ENCODE measurements at regions not wholly inside any gene's neighbourhood (a gene's known extent, or its start where the extent isn't known, plus 50 kb on each side); places are given as distances from the start of the nearest gene placed in this dataset.

DNA sequence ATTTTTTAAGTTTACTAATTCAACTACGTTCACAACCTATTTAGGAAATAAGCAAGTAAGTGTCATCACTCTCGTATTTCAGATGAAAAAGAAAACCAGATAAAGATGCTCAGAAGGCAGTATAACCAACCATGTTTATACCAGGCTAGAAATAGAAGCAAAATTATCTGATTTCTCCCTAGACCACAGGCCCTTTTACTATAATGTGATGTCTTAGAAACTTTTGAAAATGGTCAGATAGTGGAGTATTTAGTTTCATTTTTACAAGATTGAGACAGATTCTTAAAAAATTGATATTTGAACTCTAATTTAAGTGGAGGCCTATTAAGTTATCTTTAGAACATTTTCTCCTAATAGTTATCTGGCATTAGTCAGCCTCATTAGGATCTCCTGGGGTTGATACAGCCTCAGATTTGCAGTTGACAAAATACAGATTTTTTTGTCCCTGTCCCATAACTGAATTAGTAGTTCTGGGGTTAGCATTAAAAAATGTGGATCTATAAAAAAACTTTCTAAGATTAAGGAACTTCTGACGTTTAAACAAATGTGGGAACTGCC lies 818.7 kb upstream of the PCDH9 start:
- Mint-ChIP-seq H3K9me3 (ENCODE audit: low read depth) (peaks cover 5% of the 10 kb centered on the region), H3K27me3 (no peaks in the 10 kb centered on the region), H3K4me1 (no peaks in the 10 kb centered on the region), H3K4me3 (no peak overlapping the region), H3K36me3 (ENCODE audit: low read depth) (no peaks in the 10 kb centered on the region), H3K27ac (no peak overlapping the region)
- ChIA-PET CTCF (no interaction called here), POLR2A (no interaction called here)
- intact Hi-C loops (cut with DNase I, micrococcal nuclease): no loop called here
- no peak for ATAC-seq
- DNase-seq: no peak

DNA sequence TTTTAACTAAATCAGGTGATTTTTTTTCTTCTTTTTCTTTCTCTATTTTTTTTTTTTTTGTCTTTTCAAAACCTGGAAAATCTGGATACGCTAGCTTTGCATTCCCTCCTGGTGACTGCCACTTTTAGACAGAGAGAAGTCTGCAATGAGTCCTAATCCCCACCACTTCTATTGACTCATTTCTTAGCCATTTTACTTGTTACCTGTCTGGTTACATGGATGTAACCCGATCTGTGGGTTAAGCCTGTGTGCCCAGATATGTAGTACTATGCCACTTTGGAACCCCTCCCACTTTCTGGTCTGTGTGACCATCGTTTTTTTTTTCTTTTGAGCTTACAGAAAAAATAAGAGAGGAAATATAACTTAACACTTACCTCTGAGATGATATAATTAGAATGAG lies 817.8 kb upstream of the PCDH9 start:
- Mint-ChIP-seq H3K9me3 (ENCODE audit: low read depth) (peaks cover 10% of the 10 kb centered on the region), H3K4me3 (no peak overlapping the region), H3K27ac (no peak overlapping the region), H3K27me3 (no peaks in the 10 kb centered on the region), H3K36me3 (ENCODE audit: low read depth) (no peaks in the 10 kb centered on the region), H3K4me1 (no peaks in the 10 kb centered on the region)
- intact Hi-C loops (cut with DNase I, micrococcal nuclease): no loop called here
- CTCF ChIA-PET: no interaction called here
- ATAC-seq: no peak
- POLR2A ChIA-PET: no interaction called here
- DNase-seq: no peak

DNA sequence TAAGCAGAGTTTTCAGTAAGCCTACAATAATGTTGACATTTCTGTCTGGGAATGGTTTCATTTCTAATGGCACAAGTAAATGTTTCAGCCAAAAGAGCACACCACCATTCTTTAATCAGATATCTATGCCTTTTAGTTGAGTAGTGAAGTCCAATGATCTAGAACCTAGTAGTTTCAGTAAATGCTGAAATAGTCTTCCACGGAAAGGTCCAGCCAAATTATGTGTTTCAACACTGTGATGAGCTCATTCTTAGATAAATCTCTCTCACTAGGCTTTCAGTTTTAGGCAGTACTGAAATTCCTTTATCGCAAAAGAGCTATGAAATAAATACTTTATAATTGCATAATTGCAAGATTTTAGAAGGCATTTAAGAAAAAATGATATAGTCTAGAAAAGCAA lies 816.8 kb upstream of the PCDH9 start:
- intact Hi-C loops (cut with DNase I, micrococcal nuclease): no loop called here
- Mint-ChIP-seq H3K36me3 (ENCODE audit: low read depth) (no peaks in the 10 kb centered on the region), H3K4me1 (no peaks in the 10 kb centered on the region), H3K4me3 (no peak overlapping the region), H3K27ac (no peak overlapping the region), H3K27me3 (no peaks in the 10 kb centered on the region), H3K9me3 (ENCODE audit: low read depth) (peaks cover 10% of the 10 kb centered on the region)
- ATAC-seq (no peak), DNase-seq (no peak)
- ChIA-PET POLR2A (no interaction called here), CTCF (no interaction called here)

DNA sequence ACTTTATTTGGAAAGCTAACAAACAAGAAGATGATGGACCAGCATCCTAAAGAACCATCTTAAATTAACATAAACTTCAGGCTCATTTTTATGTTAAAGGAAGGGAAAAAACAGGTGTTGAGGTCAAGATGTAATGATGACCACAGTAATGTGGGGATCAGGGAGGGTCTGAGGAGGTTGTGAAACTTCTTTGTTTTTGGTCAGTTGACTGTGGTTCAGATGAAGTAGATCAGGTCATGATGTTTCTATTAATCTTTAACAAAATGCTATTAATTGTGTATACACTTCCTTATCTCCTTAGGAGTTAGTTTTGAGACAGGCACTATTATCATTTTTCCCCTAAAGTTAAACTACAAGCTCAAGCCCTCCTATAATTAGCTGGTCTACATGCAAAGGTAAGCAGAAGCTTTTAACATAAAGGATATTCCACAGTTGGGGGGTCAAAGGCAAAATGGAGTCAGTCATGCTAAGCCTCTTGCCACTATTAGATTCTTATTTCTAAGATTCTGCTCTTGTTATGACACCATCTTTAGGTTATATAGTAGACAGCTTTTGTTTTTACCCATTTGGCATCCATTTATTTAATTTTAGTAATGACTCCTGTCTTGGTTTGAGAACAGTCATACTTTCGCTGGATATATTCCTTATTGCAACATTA lies 800.1 kb upstream of the PCDH9 start:
- intact Hi-C loops (cut with DNase I, micrococcal nuclease): no loop called here
- Mint-ChIP-seq H3K4me1 (no peaks in the 10 kb centered on the region), H3K36me3 (ENCODE audit: low read depth) (no peaks in the 10 kb centered on the region), H3K9me3 (ENCODE audit: low read depth) (peaks cover 6% of the 10 kb centered on the region), H3K27ac (no peak overlapping the region), H3K4me3 (no peak overlapping the region), H3K27me3 (no peaks in the 10 kb centered on the region)
- CTCF ChIA-PET: interaction anchor here (1.3 to 2.7 kb wide), 2 partner anchors 10 to 12 kb away, joined by 3 to 7 read pairs; no protein-coding TSS in a partner anchor
- no peak for DNase-seq
- ATAC-seq: no peak
- POLR2A ChIA-PET: no interaction called here

DNA sequence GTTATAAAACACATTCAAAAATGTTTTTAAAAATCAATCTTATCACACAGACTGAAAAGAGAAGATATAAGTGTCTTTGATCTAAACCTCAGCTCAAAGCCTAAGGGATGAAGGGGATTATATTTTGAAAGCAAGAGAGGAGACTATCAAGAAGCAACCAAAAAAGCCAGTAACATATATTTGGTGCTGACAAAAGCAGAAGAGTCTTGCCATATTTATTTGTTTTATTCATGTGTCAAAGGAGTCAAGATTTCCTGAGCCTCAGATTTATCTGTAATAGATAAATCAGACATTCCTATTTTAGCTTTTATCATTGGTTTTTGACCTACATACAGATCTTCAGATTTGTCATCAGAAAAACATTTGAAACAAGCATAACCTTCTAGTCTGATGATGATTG lies 798.6 kb upstream of the PCDH9 start:
- no peak overlapping the region for H3K4me3 Mint-ChIP-seq
- H3K4me1 Mint-ChIP-seq: no peaks in the 10 kb centered on the region
- H3K27ac Mint-ChIP-seq: no peak overlapping the region
- ATAC-seq: no peak
- no peaks in the 10 kb centered on the region for H3K27me3 Mint-ChIP-seq
- H3K36me3 Mint-ChIP-seq (ENCODE audit: low read depth): no peaks in the 10 kb centered on the region
- CTCF ChIA-PET: no interaction called here
- POLR2A ChIA-PET: no interaction called here
- intact Hi-C loops (cut with DNase I, micrococcal nuclease): no loop called here
- peaks cover 6% of the 10 kb centered on the region for H3K9me3 Mint-ChIP-seq (ENCODE audit: low read depth)
- no peak for DNase-seq

DNA sequence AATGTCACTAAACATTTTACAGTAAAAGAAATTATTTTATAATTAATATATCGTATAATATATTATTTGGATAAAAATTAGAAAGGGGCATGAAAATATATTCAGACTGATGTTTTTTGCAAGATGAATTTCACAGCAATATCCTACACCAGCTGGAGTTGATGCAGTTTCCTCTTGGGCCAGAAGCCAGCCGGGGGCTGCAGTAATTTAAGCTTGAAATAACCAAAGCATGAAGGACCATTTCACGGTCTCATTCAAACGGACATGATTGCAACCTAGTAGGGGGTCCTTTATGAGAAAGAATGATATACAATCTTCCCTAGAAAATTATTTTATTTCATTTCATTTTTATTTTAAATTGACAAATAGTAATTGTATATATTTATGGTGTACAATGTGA lies 797.2 kb upstream of the PCDH9 start:
- POLR2A ChIA-PET: no interaction called here
- peaks cover 9% of the 10 kb centered on the region for H3K9me3 Mint-ChIP-seq (ENCODE audit: low read depth)
- no peaks in the 10 kb centered on the region for H3K4me1 Mint-ChIP-seq
- H3K27ac Mint-ChIP-seq: no peak overlapping the region
- intact Hi-C loops (cut with DNase I, micrococcal nuclease): no loop called here
- H3K36me3 Mint-ChIP-seq (ENCODE audit: low read depth): no peaks in the 10 kb centered on the region
- no peaks in the 10 kb centered on the region for H3K27me3 Mint-ChIP-seq
- CTCF ChIA-PET: no interaction called here
- DNase-seq: no peak
- ATAC-seq: no peak
- no peak overlapping the region for H3K4me3 Mint-ChIP-seq

DNA sequence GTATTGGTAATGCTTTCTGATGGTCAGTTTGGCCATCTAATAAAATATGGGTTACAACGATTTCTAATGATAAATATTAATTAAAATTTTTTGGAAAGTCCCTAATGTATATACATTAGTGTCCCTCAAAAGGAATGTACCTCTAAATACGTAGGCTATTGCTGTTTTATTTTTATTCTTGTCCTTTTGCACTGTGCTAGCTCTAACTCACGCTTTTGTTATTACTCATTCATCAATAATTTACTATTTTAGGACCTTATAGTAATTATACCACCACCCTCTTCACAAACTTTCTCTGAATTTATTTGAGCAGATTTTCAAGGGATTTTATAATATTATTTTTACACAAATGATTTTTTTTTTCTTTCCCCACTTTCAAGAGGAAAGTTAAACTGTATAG lies 795.9 kb upstream of the PCDH9 start:
- no peak for ATAC-seq
- Mint-ChIP-seq H3K4me1 (no peaks in the 10 kb centered on the region), H3K27ac (no peak overlapping the region), H3K9me3 (ENCODE audit: low read depth) (peaks cover 10% of the 10 kb centered on the region), H3K4me3 (no peak overlapping the region), H3K36me3 (ENCODE audit: low read depth) (no peaks in the 10 kb centered on the region), H3K27me3 (no peaks in the 10 kb centered on the region)
- ChIA-PET POLR2A (no interaction called here), CTCF (interaction anchor here (0.6 kb wide), 1 partner anchor 287 kb away, joined by 3 read pairs; no protein-coding TSS in a partner anchor)
- no peak for DNase-seq
- intact Hi-C loops (cut with DNase I, micrococcal nuclease): no loop called here

DNA sequence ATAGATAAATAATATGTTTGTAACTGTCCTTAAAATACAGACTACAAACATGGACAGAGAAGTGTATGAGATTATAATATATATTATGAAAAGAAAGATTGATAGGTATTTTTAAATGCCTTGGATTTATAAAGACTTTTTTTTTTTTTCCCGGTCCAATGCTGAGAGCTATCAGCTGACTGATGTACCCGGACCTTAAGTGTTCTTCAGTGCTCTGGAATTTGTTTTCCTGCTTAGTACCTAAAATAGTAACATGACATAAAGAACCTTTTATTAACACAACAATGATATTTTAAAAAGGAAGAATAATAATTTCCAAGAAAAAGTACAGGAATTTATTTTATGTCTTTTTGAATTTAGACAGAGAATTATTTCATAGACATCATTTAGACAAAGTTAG lies 795.5 kb upstream of the PCDH9 start:
- Mint-ChIP-seq H3K4me3 (no peak overlapping the region), H3K27ac (no peak overlapping the region), H3K4me1 (no peaks in the 10 kb centered on the region), H3K27me3 (no peaks in the 10 kb centered on the region), H3K9me3 (ENCODE audit: low read depth) (peaks cover 13% of the 10 kb centered on the region), H3K36me3 (ENCODE audit: low read depth) (no peaks in the 10 kb centered on the region)
- DNase-seq (no peak), ATAC-seq (no peak)
- ChIA-PET CTCF (no interaction called here), POLR2A (no interaction called here)
- intact Hi-C loops (cut with DNase I, micrococcal nuclease): no loop called here

DNA sequence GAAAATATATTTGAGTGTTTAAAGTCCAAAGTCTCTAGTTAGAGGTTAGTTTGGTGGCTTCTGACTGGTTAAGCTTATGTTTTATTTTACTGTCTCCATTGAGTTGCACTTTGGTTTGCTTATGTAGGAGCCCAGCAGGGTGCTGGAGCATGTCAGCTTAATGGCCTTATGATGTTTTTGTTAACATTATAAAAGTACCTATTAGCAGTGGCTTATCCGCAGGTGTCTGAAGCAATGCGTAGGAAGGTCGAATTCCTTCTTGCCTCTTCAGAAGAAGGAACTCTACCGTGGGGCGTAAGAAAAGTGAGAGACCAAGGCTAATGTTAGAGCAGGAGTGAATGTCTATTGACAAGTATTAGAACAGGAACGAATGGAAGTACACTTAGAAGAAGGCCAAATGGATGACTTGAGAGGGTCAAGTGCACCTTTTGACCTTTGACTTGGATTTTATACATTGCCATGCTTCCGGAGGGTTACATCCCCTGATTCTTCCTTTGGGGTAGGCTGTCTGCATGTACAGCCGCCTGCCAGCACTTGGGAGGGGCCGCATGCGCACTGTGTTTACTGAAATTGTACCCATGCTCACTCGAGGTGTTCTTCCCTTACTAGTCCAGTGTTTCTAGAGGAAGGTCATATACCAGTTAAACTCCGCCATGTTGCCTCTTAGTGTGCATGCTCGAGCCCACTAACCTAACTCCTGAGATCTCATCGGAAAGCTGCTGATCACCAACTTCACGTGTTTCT lies 793.9 kb upstream of the PCDH9 start:
- H3K9me3 Mint-ChIP-seq (ENCODE audit: low read depth): peaks cover 13% of the 10 kb centered on the region
- intact Hi-C loops (cut with DNase I, micrococcal nuclease): no loop called here
- DNase-seq: no peak
- ATAC-seq: no peak
- H3K27me3 Mint-ChIP-seq: no peaks in the 10 kb centered on the region
- no peak overlapping the region for H3K27ac Mint-ChIP-seq
- no peak overlapping the region for H3K4me3 Mint-ChIP-seq
- ChIA-PET POLR2A (no interaction called here), CTCF (no interaction called here)
- H3K36me3 Mint-ChIP-seq (ENCODE audit: low read depth): no peaks in the 10 kb centered on the region
- H3K4me1 Mint-ChIP-seq: no peaks in the 10 kb centered on the region

DNA sequence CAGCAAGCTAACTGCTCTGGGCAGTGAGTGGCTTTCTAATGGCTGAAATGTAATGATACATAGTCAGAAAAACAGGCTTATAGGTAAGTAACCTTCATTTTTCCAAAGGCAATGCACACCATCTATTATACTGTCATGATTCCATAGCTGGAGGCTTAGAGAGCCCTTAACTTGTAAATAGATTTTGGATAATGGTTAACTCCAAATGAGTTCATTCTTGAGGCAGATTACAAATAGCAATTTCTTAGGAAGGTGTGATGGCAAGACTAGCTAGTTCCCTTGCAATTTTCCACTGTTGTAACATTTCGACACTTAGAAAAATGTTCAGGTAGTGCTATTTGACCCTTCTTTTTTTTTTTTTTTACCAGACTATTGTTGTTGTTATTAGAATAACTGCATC lies 789.8 kb upstream of the PCDH9 start:
- no peak overlapping the region for H3K4me3 Mint-ChIP-seq
- ChIA-PET POLR2A (no interaction called here), CTCF (no interaction called here)
- H3K4me1 Mint-ChIP-seq: no peaks in the 10 kb centered on the region
- DNase-seq: no peak
- peaks cover 13% of the 10 kb centered on the region for H3K9me3 Mint-ChIP-seq (ENCODE audit: low read depth)
- no peaks in the 10 kb centered on the region for H3K27me3 Mint-ChIP-seq
- intact Hi-C loops (cut with DNase I, micrococcal nuclease): no loop called here
- H3K27ac Mint-ChIP-seq: no peak overlapping the region
- no peaks in the 10 kb centered on the region for H3K36me3 Mint-ChIP-seq (ENCODE audit: low read depth)
- ATAC-seq: no peak

DNA sequence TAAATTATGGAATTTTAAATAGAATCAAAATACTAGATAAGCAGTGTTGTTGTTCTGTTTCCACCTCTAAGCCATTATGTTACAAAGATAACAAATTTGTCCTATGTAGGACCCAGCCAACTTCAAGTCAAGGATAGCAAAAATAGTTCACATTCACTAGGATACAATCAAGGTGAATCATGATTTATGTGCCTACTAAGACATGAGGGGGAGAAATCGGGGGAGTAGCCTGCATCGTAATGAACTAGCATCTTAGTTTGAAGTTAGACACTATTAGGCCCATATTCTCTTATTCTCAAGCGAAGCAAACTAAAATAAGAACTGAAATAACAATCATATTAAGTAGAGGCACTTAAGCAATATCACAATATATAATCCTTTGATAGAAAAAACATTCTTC lies 779.4 kb upstream of the PCDH9 start:
- H3K27ac Mint-ChIP-seq: no peak overlapping the region

DNA sequence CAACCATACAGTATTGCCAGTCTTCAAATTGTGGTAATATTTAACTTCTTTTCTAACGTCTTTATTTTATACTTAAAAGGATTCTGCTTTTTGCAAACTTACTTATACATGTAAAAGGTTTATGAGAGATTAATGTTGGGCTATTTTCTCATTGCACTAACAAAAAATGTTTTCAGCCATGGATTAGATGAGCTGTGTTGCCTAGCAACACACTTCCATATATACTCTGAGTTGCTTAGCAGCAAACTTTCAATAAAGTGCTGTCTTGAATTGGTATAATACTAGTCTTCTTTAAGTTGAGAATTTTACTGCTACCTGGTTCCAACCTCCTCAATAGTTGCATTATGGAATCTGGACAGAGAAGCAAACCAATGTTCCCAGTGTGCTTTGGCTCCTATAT lies 777.4 kb upstream of the PCDH9 start:
- DNase-seq: no peak
- H3K27me3 Mint-ChIP-seq: no peaks in the 10 kb centered on the region
- POLR2A ChIA-PET: no interaction called here
- CTCF ChIA-PET: no interaction called here
- H3K9me3 Mint-ChIP-seq (ENCODE audit: low read depth): peaks cover 8% of the 10 kb centered on the region
- ATAC-seq: no peak
- H3K4me3 Mint-ChIP-seq: no peak overlapping the region
- no peak overlapping the region for H3K27ac Mint-ChIP-seq
- H3K36me3 Mint-ChIP-seq (ENCODE audit: low read depth): no peaks in the 10 kb centered on the region
- intact Hi-C loops (cut with DNase I, micrococcal nuclease): no loop called here
- no peaks in the 10 kb centered on the region for H3K4me1 Mint-ChIP-seq

More for the DNA sequence above, 779.4 kb upstream of the PCDH9 start:
- H3K9me3 Mint-ChIP-seq (ENCODE audit: low read depth): peaks cover 8% of the 10 kb centered on the region
- H3K36me3 Mint-ChIP-seq (ENCODE audit: low read depth): no peaks in the 10 kb centered on the region
- intact Hi-C loops (cut with DNase I, micrococcal nuclease): no loop called here
- H3K4me1 Mint-ChIP-seq: no peaks in the 10 kb centered on the region
- H3K27me3 Mint-ChIP-seq: no peaks in the 10 kb centered on the region
- ATAC-seq (no peak), DNase-seq (no peak)
- ChIA-PET POLR2A (no interaction called here), CTCF (no interaction called here)
- no peak overlapping the region for H3K4me3 Mint-ChIP-seq

All from activated CD4-positive, alpha-beta T cell treated with anti-CD3 and anti-CD28 coated beads for 36 hours (primary cell).